Spleen (tissue), 7 donors: ENCODE measurements at regions not wholly inside any gene's neighbourhood (a gene's known extent, or its start where the extent isn't known, plus 50 kb on each side); places are given as distances from the start of the nearest gene placed in this dataset.

Experiments used
- POLR2A ChIP-seq, 3 donors: fragments of 450-650 bp; IDR thresholded peaks; one replicate each; pipeline ENCODE4 v1.5.1; 2017; ENCODE audit warnings: antibody characterized with exemption in 3 of 3, mild to moderate bottlenecking in 1 of 3
- POLR2AphosphoS5 ChIP-seq, 3 donors: sonication (generic); formaldehyde crosslinking; IDR thresholded peaks; one replicate each; pipeline ENCODE4 v1.5.1; 2017; ENCODE audit warnings: antibody characterized with exemption in 3 of 3
- TF ChIP-seq, protein P1 (sequence below), 11 experiments: fragments of 200-600 bp in 7 of 11; fragments of 450-650 bp in 4 of 11; sonication (generic) in 4 of 11; IDR thresholded peaks in 8 of 11; conservative IDR thresholded peaks in 3 of 11; 1 replicate in 7 of 11; 2 replicates in 4 of 11; pipeline versions ENCODE4 v1.4.0 to v1.8.0; 2016 to 2021; ENCODE audit warnings: antibody characterized with exemption in 11 of 11, inconsistent platforms in 4 of 11, mild to moderate bottlenecking in 1 of 11
- donor health status: DM: no; HTN: no; CAD: no; lungs with moderate emphysema.
- donor health status: DM: no; HTN: no; CAD: no.
- donor health status: DM: no; HTN: no; CAD: no.

DNA sequence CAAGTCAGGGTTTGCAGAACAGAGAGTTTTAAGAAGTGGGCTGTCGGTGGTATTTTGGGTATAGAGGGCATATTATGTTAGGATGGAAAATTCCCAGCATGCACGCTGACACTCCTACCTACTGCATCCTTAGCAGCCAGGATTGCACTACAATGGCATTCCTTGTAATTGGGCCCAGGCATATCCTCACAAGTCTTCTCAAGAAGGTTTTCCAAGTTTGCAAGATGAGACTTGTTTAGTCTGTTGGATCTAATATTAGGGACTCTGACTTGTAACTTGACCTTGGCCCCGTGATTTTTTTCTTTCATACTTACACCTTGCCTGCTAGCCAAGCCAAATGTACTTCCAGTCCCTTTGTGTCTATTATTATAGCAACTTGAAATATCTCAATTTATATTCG lies 335.7 kb upstream of the HTR2A start:
- TF ChIP-seq, protein P1, sequence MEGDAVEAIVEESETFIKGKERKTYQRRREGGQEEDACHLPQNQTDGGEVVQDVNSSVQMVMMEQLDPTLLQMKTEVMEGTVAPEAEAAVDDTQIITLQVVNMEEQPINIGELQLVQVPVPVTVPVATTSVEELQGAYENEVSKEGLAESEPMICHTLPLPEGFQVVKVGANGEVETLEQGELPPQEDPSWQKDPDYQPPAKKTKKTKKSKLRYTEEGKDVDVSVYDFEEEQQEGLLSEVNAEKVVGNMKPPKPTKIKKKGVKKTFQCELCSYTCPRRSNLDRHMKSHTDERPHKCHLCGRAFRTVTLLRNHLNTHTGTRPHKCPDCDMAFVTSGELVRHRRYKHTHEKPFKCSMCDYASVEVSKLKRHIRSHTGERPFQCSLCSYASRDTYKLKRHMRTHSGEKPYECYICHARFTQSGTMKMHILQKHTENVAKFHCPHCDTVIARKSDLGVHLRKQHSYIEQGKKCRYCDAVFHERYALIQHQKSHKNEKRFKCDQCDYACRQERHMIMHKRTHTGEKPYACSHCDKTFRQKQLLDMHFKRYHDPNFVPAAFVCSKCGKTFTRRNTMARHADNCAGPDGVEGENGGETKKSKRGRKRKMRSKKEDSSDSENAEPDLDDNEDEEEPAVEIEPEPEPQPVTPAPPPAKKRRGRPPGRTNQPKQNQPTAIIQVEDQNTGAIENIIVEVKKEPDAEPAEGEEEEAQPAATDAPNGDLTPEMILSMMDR (IDR thresholded peaks at IDR 0.05 in 8 of 11, conservative IDR thresholded peaks at IDR 0.05 in 3 of 11), result no peak
- TF ChIP-seq POLR2AphosphoS5 (IDR thresholded peaks at IDR 0.05) (no peak), POLR2A (IDR thresholded peaks at IDR 0.05) (no peak)
